ENCODE measurements at regions not wholly inside any gene's neighbourhood (a gene's known extent, or its start where the extent isn't known, plus 50 kb on each side); places are given as distances from the start of the nearest gene placed in this dataset.

DNA sequence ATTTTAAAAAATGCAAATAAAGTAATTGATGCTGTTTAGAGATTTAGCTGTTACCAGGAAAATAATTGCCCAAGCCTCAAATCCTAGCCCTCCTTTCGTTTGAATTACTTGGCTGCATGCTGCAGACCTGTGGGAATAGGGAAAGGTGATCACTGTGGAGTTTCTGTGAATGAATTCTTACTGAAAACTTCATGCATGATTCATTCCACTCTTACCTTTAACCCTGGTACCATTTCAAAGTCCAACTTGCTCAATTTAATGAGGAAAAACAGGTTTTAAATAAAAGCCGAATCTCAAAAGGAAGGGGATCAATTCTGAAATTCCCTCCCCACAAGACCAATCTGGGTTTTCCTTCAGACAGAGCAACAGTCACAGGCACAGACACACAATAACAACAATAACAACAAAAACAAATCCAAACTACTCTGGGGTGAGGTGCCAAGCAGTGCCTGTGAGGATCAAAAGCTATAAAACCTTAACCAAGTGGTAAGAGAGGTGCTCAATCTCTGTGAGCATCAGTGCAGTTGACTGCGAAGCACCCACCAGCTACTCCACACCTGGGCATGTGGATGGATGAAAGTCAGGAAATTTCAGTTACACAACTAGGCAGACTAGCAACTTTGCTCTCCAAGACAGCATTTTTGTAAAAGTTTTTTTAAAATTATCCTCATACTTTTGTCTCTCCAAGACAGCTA lies 200.8 kb downstream of the CNTN3 start (continued):
- TF ChIP-seq, protein P1, sequence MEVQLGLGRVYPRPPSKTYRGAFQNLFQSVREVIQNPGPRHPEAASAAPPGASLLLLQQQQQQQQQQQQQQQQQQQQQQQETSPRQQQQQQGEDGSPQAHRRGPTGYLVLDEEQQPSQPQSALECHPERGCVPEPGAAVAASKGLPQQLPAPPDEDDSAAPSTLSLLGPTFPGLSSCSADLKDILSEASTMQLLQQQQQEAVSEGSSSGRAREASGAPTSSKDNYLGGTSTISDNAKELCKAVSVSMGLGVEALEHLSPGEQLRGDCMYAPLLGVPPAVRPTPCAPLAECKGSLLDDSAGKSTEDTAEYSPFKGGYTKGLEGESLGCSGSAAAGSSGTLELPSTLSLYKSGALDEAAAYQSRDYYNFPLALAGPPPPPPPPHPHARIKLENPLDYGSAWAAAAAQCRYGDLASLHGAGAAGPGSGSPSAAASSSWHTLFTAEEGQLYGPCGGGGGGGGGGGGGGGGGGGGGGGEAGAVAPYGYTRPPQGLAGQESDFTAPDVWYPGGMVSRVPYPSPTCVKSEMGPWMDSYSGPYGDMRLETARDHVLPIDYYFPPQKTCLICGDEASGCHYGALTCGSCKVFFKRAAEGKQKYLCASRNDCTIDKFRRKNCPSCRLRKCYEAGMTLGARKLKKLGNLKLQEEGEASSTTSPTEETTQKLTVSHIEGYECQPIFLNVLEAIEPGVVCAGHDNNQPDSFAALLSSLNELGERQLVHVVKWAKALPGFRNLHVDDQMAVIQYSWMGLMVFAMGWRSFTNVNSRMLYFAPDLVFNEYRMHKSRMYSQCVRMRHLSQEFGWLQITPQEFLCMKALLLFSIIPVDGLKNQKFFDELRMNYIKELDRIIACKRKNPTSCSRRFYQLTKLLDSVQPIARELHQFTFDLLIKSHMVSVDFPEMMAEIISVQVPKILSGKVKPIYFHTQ (CRISPR knock-in tag; IDR thresholded peaks at IDR 0.05) = no peak
- TF ChIP-seq TEAD1 (CRISPR knock-in tag; IDR thresholded peaks at IDR 0.05) (no peak), ZNF317 (CRISPR knock-in tag; IDR thresholded peaks at IDR 0.05; ENCODE audit: borderline replicate concordance, low read depth) (no peak), NFATC4 (CRISPR knock-in tag; IDR thresholded peaks at IDR 0.05) (no peak)
- TF ChIP-seq, protein P2, sequence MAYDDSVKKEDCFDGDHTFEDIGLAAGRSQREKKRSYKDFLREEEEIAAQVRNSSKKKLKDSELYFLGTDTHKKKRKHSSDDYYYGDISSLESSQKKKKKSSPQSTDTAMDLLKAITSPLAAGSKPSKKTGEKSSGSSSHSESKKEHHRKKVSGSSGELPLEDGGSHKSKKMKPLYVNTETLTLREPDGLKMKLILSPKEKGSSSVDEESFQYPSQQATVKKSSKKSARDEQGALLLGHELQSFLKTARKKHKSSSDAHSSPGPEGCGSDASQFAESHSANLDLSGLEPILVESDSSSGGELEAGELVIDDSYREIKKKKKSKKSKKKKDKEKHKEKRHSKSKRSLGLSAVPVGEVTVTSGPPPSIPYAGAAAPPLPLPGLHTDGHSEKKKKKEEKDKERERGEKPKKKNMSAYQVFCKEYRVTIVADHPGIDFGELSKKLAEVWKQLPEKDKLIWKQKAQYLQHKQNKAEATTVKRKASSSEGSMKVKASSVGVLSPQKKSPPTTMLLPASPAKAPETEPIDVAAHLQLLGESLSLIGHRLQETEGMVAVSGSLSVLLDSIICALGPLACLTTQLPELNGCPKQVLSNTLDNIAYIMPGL (CRISPR knock-in tag; IDR thresholded peaks at IDR 0.05) = no peak

DNA sequence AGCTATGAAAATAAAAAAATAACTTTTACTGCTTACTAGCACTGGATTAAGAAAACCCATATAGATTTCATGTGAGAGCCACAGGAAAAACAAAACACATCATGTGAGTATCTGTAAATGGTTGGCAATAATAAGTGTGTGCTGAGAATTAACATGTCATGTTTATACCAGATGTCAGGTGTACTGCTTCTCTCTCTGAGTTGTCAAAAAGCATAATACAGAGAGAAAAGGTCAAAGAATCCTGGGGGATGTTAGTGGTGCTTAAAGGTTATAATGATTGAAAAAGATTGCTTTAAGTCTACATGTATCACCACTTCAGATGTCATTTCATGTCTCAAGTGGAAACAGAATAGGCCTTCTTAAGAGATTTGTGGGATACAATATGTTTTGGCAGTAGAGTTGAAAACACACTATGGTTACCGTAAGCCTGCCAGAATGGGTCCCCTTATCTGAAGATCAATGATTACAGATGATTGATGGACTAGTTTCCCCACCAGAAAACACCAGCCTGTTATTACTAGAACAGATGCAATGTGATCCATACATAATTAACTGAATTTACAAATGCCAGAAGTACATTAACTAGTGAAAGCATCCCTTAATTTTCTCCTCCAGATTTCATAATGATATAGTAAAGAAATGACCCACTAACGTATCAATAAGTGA lies 204.1 kb downstream of the CNTN3 start:
- CTCF ChIA-PET = no interaction called here
- Mint-ChIP-seq H3K27me3 (ENCODE audit: low read depth) (no peaks in the 10 kb centered on the region), H3K27ac (no peak overlapping the region), H3K4me3 (no peak overlapping the region), H3K9me3 (0 out of 2 replicates have a peak, but pooled peaks cover 6% of the 10 kb centered on the region), H3K36me3 (no peaks in the 10 kb centered on the region), H3K4me1 (peaks cover 28% of the 10 kb centered on the region)
- POLR2A ChIA-PET = no interaction called here
- ATAC-seq (no peak), DNase-seq (ENCODE audit: low spot score) (no peak)
- TF ChIP-seq, protein P3, sequence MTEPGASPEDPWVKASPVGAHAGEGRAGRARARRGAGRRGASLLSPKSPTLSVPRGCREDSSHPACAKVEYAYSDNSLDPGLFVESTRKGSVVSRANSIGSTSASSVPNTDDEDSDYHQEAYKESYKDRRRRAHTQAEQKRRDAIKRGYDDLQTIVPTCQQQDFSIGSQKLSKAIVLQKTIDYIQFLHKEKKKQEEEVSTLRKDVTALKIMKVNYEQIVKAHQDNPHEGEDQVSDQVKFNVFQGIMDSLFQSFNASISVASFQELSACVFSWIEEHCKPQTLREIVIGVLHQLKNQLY (CRISPR knock-in tag; IDR thresholded peaks at IDR 0.05) = no peak
- no peak for TF ChIP-seq NR3C1 (CRISPR knock-in tag; conservative IDR thresholded peaks at IDR 0.05; ENCODE audit: low read depth)
- no peak for TF ChIP-seq CBFB (CRISPR knock-in tag; IDR thresholded peaks at IDR 0.05; ENCODE audit: low read depth)
- no peak for TF ChIP-seq RORB (CRISPR knock-in tag; IDR thresholded peaks at IDR 0.05)

DNA sequence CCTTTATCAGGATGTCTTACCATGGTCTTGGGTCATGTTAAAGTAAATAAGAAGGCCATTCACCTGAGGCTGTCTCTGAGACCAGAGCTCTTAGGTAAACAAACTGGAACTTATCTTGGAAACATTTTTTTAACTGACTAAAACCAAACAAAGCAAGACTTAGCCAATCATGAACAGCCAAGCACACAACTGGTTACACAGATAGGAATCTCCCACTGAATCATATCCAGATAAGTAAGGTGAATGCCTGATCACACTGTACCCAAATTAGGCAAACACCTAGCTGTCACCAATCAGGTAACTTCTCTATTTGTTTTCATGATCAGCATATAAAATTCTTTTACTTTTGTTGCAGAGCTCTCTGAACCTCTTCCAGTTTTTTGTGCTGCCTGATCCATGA lies 205.4 kb downstream of the CNTN3 start:
- Mint-ChIP-seq H3K27me3 (ENCODE audit: low read depth) (no peaks in the 10 kb centered on the region), H3K4me3 (no peak overlapping the region), H3K36me3 (no peaks in the 10 kb centered on the region), H3K9me3 (0 out of 2 replicates have a peak, but pooled peaks cover 6% of the 10 kb centered on the region), H3K4me1 (peaks cover 15% of the 10 kb centered on the region), H3K27ac (no peak overlapping the region)
- ChIA-PET CTCF (no interaction called here), POLR2A (no interaction called here)
- ATAC-seq (no peak), DNase-seq (ENCODE audit: low spot score) (no peak)
- no peak for TF ChIP-seq CREB1 (CRISPR knock-in tag; IDR thresholded peaks at IDR 0.05)
- TF ChIP-seq PRRX2 (CRISPR knock-in tag; IDR thresholded peaks at IDR 0.05) = no peak
- no peak for TF ChIP-seq ESRRA (CRISPR knock-in tag; IDR thresholded peaks at IDR 0.05; ENCODE audit: borderline replicate concordance)
- no peak for TF ChIP-seq ZNF232 (CRISPR knock-in tag; IDR thresholded peaks at IDR 0.05)
- TF ChIP-seq OVOL2 (CRISPR knock-in tag; IDR thresholded peaks at IDR 0.05; ENCODE audit: borderline replicate concordance) = no peak
- TF ChIP-seq ZNF423 (CRISPR knock-in tag; IDR thresholded peaks at IDR 0.05) = no peak
- TF ChIP-seq MXD4 (CRISPR knock-in tag; IDR thresholded peaks at IDR 0.05; ENCODE audit: borderline replicate concordance) = no peak
- TF ChIP-seq IRF2 (CRISPR knock-in tag; IDR thresholded peaks at IDR 0.05; ENCODE audit: borderline replicate concordance, low read depth) = no peak
- TF ChIP-seq ZNF219 (CRISPR knock-in tag; IDR thresholded peaks at IDR 0.05; ENCODE audit: borderline replicate concordance) = no peak
- TF ChIP-seq ZNF512 (CRISPR knock-in tag; IDR thresholded peaks at IDR 0.05; ENCODE audit: borderline replicate concordance) = no peak
- TF ChIP-seq, protein P4, sequence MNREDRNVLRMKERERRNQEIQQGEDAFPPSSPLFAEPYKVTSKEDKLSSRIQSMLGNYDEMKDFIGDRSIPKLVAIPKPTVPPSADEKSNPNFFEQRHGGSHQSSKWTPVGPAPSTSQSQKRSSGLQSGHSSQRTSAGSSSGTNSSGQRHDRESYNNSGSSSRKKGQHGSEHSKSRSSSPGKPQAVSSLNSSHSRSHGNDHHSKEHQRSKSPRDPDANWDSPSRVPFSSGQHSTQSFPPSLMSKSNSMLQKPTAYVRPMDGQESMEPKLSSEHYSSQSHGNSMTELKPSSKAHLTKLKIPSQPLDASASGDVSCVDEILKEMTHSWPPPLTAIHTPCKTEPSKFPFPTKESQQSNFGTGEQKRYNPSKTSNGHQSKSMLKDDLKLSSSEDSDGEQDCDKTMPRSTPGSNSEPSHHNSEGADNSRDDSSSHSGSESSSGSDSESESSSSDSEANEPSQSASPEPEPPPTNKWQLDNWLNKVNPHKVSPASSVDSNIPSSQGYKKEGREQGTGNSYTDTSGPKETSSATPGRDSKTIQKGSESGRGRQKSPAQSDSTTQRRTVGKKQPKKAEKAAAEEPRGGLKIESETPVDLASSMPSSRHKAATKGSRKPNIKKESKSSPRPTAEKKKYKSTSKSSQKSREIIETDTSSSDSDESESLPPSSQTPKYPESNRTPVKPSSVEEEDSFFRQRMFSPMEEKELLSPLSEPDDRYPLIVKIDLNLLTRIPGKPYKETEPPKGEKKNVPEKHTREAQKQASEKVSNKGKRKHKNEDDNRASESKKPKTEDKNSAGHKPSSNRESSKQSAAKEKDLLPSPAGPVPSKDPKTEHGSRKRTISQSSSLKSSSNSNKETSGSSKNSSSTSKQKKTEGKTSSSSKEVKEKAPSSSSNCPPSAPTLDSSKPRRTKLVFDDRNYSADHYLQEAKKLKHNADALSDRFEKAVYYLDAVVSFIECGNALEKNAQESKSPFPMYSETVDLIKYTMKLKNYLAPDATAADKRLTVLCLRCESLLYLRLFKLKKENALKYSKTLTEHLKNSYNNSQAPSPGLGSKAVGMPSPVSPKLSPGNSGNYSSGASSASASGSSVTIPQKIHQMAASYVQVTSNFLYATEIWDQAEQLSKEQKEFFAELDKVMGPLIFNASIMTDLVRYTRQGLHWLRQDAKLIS (CRISPR knock-in tag; IDR thresholded peaks at IDR 0.05; ENCODE audit: borderline replicate concordance) = no peak
- TF ChIP-seq, protein P5, sequence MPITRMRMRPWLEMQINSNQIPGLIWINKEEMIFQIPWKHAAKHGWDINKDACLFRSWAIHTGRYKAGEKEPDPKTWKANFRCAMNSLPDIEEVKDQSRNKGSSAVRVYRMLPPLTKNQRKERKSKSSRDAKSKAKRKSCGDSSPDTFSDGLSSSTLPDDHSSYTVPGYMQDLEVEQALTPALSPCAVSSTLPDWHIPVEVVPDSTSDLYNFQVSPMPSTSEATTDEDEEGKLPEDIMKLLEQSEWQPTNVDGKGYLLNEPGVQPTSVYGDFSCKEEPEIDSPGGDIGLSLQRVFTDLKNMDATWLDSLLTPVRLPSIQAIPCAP (CRISPR knock-in tag; IDR thresholded peaks at IDR 0.05) = no peak
